Parathyroid adenoma (tissue), 2 donors: ENCODE measurements at regions not wholly inside any gene's neighbourhood (a gene's known extent, or its start where the extent isn't known, plus 50 kb on each side); places are given as distances from the start of the nearest gene placed in this dataset.

Source experiments
- H2AFZ ChIP-seq: fragments of 300-600 bp; sonication (generic); one replicate; pipeline ENCODE4 v1.7.0; 2017; ENCODE audit warnings: antibody characterized with exemption, mild to moderate bottlenecking
- H3K27ac ChIP-seq: fragments of 300-600 bp; sonication (generic); one replicate; pipeline ENCODE4 v1.7.0; 2017
- H3K27me3 ChIP-seq: fragments of 300-600 bp; sonication (generic); one replicate; pipeline ENCODE4 v1.7.0; 2017; ENCODE audit warnings: low read length; ENCODE audit not compliant: control insufficient read depth, insufficient read depth
- H3K36me3 ChIP-seq: fragments of 300-600 bp; sonication (generic); one replicate; pipeline ENCODE4 v1.7.0; 2017; ENCODE audit warnings: low read length; ENCODE audit not compliant: control insufficient read depth, insufficient read depth
- H3K4me1 ChIP-seq: fragments of 300-600 bp; sonication (generic); one replicate; pipeline ENCODE4 v1.7.0; 2017; ENCODE audit warnings: control low read depth
- H3K4me2 ChIP-seq: fragments of 300-600 bp; sonication (generic); one replicate; pipeline ENCODE4 v1.7.0; 2017; ENCODE audit warnings: low read length
- H3K4me3 ChIP-seq: fragments of 300-600 bp; sonication (generic); one replicate; pipeline ENCODE4 v1.7.0; 2017; ENCODE audit warnings: low read depth, low read length
- H3K79me2 ChIP-seq: fragments of 300-600 bp; sonication (generic); one replicate; pipeline ENCODE4 v1.7.0; 2017; ENCODE audit warnings: control low read depth
- H3K9ac ChIP-seq: fragments of 300-600 bp; sonication (generic); one replicate; pipeline ENCODE4 v1.7.0; 2017; ENCODE audit warnings: mild to moderate bottlenecking
- H3K9me3 ChIP-seq: fragments of 300-600 bp; sonication (generic); one replicate; pipeline ENCODE4 v1.7.0; 2017; ENCODE audit warnings: low read length; ENCODE audit not compliant: control insufficient read depth
- TF ChIP-seq, protein P1 (sequence below): fragments of 300-600 bp; sonication (generic); IDR thresholded peaks from one replicate; pipeline ENCODE4 v1.7.0; 2017; ENCODE audit warnings: antibody characterized with exemption, mild to moderate bottlenecking
- donor health status: primary hyperparathyroidism.

DNA sequence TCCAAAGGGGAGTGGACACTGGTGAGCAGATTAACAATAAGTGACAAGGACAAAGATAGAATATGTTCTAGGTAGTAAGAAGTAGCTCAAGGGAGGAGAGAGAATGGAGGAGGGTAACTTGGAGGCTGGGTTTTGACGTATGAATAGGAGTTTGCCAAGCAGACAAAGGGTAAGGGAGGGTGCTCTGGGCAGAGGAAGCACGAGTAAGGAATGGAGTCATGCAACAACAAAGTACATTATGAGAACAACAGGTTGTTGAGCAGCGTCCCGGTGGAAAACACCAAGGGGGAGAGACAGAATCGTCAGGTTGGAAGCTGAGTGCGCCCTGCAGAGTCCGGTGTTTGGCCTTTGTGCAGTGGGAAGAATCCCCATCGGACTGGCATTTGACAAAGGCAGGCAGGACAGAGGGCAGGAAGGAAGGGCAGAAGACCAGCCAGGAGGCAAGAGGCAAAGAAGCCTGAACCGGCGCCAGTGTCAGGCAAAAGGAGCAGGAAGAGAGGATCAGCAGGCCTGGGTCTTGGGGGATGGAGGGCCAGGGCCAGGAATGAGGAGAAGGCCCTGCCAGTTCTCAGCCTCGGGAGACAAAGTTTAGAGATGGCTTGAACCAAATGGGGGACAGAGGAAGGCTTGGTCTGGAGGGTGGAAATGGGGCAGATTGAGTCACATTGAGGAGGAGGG, 134.3 kb upstream of the TNRC6C start:
- Histone ChIP-seq H3K27me3 (no peaks in the 10 kb centered on the region), H3K79me2 (no peaks in the 10 kb centered on the region), H3K4me1 (no peaks in the 10 kb centered on the region), H3K36me3 (no peaks in the 10 kb centered on the region), H2AFZ (no peak overlapping the region), H3K4me3 (no peak overlapping the region), H3K27ac (no peak overlapping the region), H3K4me2 (no peak overlapping the region), H3K9ac (no peak overlapping the region), H3K9me3 (no peaks in the 10 kb centered on the region)
- TF ChIP-seq, protein P1, sequence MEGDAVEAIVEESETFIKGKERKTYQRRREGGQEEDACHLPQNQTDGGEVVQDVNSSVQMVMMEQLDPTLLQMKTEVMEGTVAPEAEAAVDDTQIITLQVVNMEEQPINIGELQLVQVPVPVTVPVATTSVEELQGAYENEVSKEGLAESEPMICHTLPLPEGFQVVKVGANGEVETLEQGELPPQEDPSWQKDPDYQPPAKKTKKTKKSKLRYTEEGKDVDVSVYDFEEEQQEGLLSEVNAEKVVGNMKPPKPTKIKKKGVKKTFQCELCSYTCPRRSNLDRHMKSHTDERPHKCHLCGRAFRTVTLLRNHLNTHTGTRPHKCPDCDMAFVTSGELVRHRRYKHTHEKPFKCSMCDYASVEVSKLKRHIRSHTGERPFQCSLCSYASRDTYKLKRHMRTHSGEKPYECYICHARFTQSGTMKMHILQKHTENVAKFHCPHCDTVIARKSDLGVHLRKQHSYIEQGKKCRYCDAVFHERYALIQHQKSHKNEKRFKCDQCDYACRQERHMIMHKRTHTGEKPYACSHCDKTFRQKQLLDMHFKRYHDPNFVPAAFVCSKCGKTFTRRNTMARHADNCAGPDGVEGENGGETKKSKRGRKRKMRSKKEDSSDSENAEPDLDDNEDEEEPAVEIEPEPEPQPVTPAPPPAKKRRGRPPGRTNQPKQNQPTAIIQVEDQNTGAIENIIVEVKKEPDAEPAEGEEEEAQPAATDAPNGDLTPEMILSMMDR: no peak

DNA sequence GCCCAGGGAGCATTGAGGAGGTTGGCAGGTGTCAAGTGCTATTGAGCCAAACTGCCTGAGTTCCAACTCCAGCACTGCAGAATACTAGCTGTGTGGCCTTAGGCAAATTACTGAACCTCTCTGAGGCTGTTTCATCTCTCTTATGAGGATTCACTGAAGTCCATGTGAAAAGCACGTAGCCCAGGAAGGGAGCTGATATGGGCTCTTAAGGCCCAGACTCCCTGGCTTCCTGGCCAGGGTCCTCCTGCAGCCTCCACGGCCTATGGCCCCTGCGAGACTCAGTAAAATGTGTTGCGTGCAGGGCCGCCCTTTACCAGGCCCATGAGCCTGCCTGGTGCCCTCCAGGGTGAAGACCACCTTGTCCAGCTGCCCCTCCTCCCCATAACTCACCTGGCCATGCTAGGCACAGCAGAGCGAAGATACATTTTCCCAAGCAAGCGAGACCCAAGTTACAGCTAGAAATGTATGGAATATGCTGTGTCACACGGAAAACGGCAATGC, 133.7 kb upstream of the TNRC6C start:
- no peak overlapping the region for H2AFZ ChIP-seq
- no peaks in the 10 kb centered on the region for H3K27me3 ChIP-seq
- no peak overlapping the region for H3K9ac ChIP-seq
- H3K79me2 ChIP-seq: no peaks in the 10 kb centered on the region
- H3K27ac ChIP-seq: no peak overlapping the region
- no peaks in the 10 kb centered on the region for H3K4me1 ChIP-seq
- TF ChIP-seq, protein P1: no peak
- no peaks in the 10 kb centered on the region for H3K9me3 ChIP-seq
- no peak overlapping the region for H3K4me2 ChIP-seq
- no peaks in the 10 kb centered on the region for H3K36me3 ChIP-seq
- no peak overlapping the region for H3K4me3 ChIP-seq

DNA sequence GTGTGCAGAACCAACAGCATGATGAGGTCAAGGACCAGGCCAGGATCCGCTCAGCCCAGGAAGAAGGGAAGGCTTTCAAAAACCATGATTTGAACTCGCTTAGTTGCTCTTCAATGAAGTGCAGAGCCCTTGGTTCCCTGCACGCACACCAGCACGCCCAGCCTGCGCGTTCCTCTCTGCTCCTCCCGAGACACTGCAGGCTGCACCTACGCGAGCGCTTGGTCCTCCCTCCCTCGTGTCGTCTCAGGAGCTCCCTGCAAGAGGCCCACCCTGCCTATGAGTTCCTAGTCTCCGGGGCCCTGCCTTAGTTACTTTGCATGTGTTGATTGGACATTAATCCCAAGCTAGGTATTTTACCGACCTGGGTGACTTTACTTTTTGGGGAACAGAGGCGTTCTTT, 132.9 kb upstream of the TNRC6C start:
- Histone ChIP-seq H3K36me3 (no peaks in the 10 kb centered on the region), H3K4me2 (no peak overlapping the region), H3K4me3 (no peak overlapping the region), H3K27ac (no peak overlapping the region), H3K79me2 (no peaks in the 10 kb centered on the region), H3K9me3 (no peaks in the 10 kb centered on the region), H3K9ac (no peak overlapping the region), H3K27me3 (no peaks in the 10 kb centered on the region), H3K4me1 (no peaks in the 10 kb centered on the region), H2AFZ (no peak overlapping the region)
- TF ChIP-seq, protein P1: no peak

DNA sequence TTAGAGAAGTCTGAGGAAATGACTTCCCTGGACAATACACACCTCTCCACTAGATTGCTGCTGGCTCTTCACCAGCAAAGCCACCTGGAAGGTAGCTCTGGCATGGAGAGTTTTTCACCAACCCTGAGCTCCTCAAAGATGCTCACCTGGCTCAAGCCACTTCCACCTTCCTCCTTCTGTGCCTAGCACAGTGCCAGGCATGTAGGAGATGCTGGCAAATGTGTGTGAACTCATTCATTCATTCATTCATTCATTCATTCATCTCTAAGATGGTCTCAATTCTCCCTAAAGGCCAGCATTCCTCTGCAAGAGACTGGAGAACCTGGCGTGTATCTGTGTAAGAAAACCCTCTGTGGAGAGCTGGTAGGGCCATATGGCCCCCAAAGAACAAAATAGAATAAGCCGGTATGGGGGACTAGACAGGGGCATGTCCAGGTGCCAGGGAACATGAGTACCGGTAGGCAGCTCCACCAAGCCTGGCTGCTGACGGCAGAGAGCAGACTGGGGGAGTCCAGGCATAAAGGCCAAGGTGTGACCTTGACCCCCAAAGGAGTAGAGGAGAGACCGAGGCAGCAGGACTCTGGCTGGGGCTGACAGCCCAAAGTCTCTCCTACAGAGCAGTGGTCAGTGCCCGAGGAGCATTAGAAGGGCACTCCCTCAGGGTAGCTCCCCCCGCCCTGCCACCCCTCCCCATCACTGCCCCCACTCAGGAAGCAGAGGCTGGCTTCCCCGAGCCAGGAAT, 132.2 kb upstream of the TNRC6C start:
- H3K4me3 ChIP-seq: no peak overlapping the region
- no peak overlapping the region for H3K27ac ChIP-seq
- no peaks in the 10 kb centered on the region for H3K79me2 ChIP-seq
- no peaks in the 10 kb centered on the region for H3K27me3 ChIP-seq
- no peaks in the 10 kb centered on the region for H3K4me1 ChIP-seq
- no peaks in the 10 kb centered on the region for H3K9me3 ChIP-seq
- H3K9ac ChIP-seq: no peak overlapping the region
- H3K36me3 ChIP-seq: no peaks in the 10 kb centered on the region
- H3K4me2 ChIP-seq: no peak overlapping the region
- TF ChIP-seq, protein P1: no peak
- H2AFZ ChIP-seq: no peak overlapping the region
